DND-41 (cell line): ENCODE measurements at regions not wholly inside any gene's neighbourhood (a gene's known extent, or its start where the extent isn't known, plus 50 kb on each side); places are given as distances from the start of the nearest gene placed in this dataset.

Experiments used
- ATAC-seq: fragments of 200-7000 bp; cut with Tn5 transposase; 3 replicates; pipeline ENCODE4 v1.9.1; 2021; ENCODE audit warnings: low read depth; ENCODE audit not compliant: insufficient read depth
- DNase-seq: peaks from one replicate; pipeline ENCODE4 v3.0.0-alpha.2; 2020
- H2AFZ ChIP-seq: 2 replicates; pipeline ENCODE4 v1.6.0; 2012; ENCODE audit warnings: low read depth, low read length
- H3K27ac ChIP-seq: 2 replicates; pipeline ENCODE4 v1.5.1; 2012; ENCODE audit warnings: low read length, inconsistent platforms
- H3K27me3 ChIP-seq: fragments of 200-600 bp; sonication (generic); 2 replicates; pipeline ENCODE4 v1.6.0; 2012; ENCODE audit warnings: low read length, mild to moderate bottlenecking, inconsistent platforms; ENCODE audit not compliant: insufficient read depth, poor library complexity
- H3K36me3 ChIP-seq: 2 replicates; pipeline ENCODE4 v1.5.1; 2012; ENCODE audit warnings: low read length, inconsistent platforms; ENCODE audit not compliant: insufficient read depth
- H3K4me1 ChIP-seq: 2 replicates; pipeline ENCODE4 v1.5.1; 2012; ENCODE audit warnings: mild to moderate bottlenecking, low read length; ENCODE audit not compliant: insufficient read depth
- H3K4me2 ChIP-seq: 2 replicates; pipeline ENCODE4 v1.6.0; 2012; ENCODE audit warnings: mild to moderate bottlenecking, moderate library complexity, low read length, inconsistent platforms; ENCODE audit not compliant: insufficient read depth
- H3K4me3 ChIP-seq, 2 experiments: fragments of 200-600 bp in 1 of 2; shearing (Covaris generic) in 1 of 2; 2 replicates each; pipeline ENCODE4 v1.5.1; 2012 to 2016; ENCODE audit warnings: inconsistent platforms in 2 of 2, low read length in 2 of 2, mild to moderate bottlenecking in 2 of 2, low read depth in 1 of 2, moderate library complexity in 1 of 2
- H3K79me2 ChIP-seq: 2 replicates; pipeline ENCODE4 v1.6.0; 2012; ENCODE audit warnings: low read length, inconsistent platforms; ENCODE audit not compliant: insufficient read depth
- H3K9ac ChIP-seq: 2 replicates; pipeline ENCODE4 v1.6.0; 2012; ENCODE audit warnings: low read depth, mild to moderate bottlenecking, inconsistent platforms, low read length, moderate library complexity
- H3K9me3 ChIP-seq: 2 replicates; pipeline ENCODE4 v1.5.1; 2012; ENCODE audit warnings: low read length, moderate library complexity, mild to moderate bottlenecking, inconsistent platforms; ENCODE audit not compliant: insufficient read depth, severe bottlenecking
- H4K20me1 ChIP-seq: 2 replicates; pipeline ENCODE4 v1.6.0; 2012; ENCODE audit warnings: low read length; ENCODE audit not compliant: insufficient read depth
- CTCF ChIP-seq: IDR thresholded peaks from 2 replicates; pipeline ENCODE4 v1.5.1; 2012; ENCODE audit warnings: borderline replicate concordance, low read length, moderate library complexity, mild to moderate bottlenecking; ENCODE audit not compliant: poor library complexity, severe bottlenecking; ENCODE audit errors: extremely low read depth
- EZH2 ChIP-seq: IDR thresholded peaks from 3 replicates; pipeline ENCODE4 v1.6.1; 2012; ENCODE audit warnings: borderline replicate concordance, low read depth, mild to moderate bottlenecking, moderate library complexity, low read length, inconsistent platforms; ENCODE audit not compliant: severe bottlenecking

GRCh38 chr3:73228000-73228399, 166.5 kb downstream of the EBLN2 start:
- Histone ChIP-seq H2AFZ (no peak overlapping the region), H3K4me2 (no peak overlapping the region), H3K4me3 (no peak overlapping the region), H3K27me3 (peaks cover 8% of the 10 kb centered on the region), H3K4me1 (no peaks in the 10 kb centered on the region), H3K36me3 (no peaks in the 10 kb centered on the region), H3K27ac (no peak overlapping the region), H3K9me3 (no peaks in the 10 kb centered on the region), H4K20me1 (no peaks in the 10 kb centered on the region), H3K9ac (no peak overlapping the region), H3K79me2 (no peaks in the 10 kb centered on the region)
- no peak for TF ChIP-seq EZH2
- no peak for DNase-seq
- ATAC-seq, result no peak

- H4K20me1 ChIP-seq, result no peaks in the 10 kb centered on the region
- no peak for TF ChIP-seq EZH2
- TF ChIP-seq CTCF, result no peak
- H3K27me3 ChIP-seq, result peaks cover 8% of the 10 kb centered on the region
- H3K9me3 ChIP-seq, result no peaks in the 10 kb centered on the region
- no peaks in the 10 kb centered on the region for H3K79me2 ChIP-seq
- DNase-seq (no peak), ATAC-seq (no peak)
- H3K36me3 ChIP-seq, result no peaks in the 10 kb centered on the region
- no peak overlapping the region for H3K4me3 ChIP-seq
- H3K4me1 ChIP-seq, result no peaks in the 10 kb centered on the region
- H3K27ac ChIP-seq, result no peak overlapping the region
- H3K9ac ChIP-seq, result no peak overlapping the region
- no peak overlapping the region for H3K4me2 ChIP-seq
- no peak overlapping the region for H2AFZ ChIP-seq
Observed at GRCh38 chr3:73228437-73228836, 167.0 kb downstream of the EBLN2 start.

GRCh38 chr3:73228959-73229358, 167.5 kb downstream of the EBLN2 start:
- Histone ChIP-seq H3K4me1 (no peaks in the 10 kb centered on the region), H3K4me3 (no peak overlapping the region), H3K36me3 (no peaks in the 10 kb centered on the region), H3K27me3 (peaks cover 8% of the 10 kb centered on the region), H4K20me1 (no peaks in the 10 kb centered on the region), H3K9me3 (no peaks in the 10 kb centered on the region), H2AFZ (no peak overlapping the region), H3K27ac (no peak overlapping the region), H3K4me2 (no peak overlapping the region), H3K79me2 (no peaks in the 10 kb centered on the region), H3K9ac (no peak overlapping the region)
- no peak for TF ChIP-seq CTCF
- no peak for TF ChIP-seq EZH2
- DNase-seq (no peak), ATAC-seq (no peak)

- H3K27ac ChIP-seq, result no peak overlapping the region
- no peaks in the 10 kb centered on the region for H3K4me1 ChIP-seq
- H3K9me3 ChIP-seq, result no peaks in the 10 kb centered on the region
- no peaks in the 10 kb centered on the region for H3K27me3 ChIP-seq
- no peak overlapping the region for H3K9ac ChIP-seq
- ATAC-seq, result no peak
- no peak overlapping the region for H2AFZ ChIP-seq
- H4K20me1 ChIP-seq, result no peaks in the 10 kb centered on the region
- no peak for TF ChIP-seq EZH2
- no peak for TF ChIP-seq CTCF
- H3K4me3 ChIP-seq, result no peak overlapping the region
- no peak for DNase-seq
- no peak overlapping the region for H3K4me2 ChIP-seq
- no peaks in the 10 kb centered on the region for H3K36me3 ChIP-seq
- H3K79me2 ChIP-seq, result no peaks in the 10 kb centered on the region
Observed at GRCh38 chr3:73234354-73235014, 173.0 kb downstream of the EBLN2 start.
